Tibial artery (tissue), 4 donors: ENCODE measurements at regions not wholly inside any gene's neighbourhood (a gene's known extent, or its start where the extent isn't known, plus 50 kb on each side); places are given as distances from the start of the nearest gene placed in this dataset.
A peak's percentile ranks its signal among the peaks of the same experiment; 100 is the strongest.

Source experiments
- DNase-seq, 2 donors: peaks; one replicate each; pipeline ENCODE4 v3.0.0-alpha.2; 2019
- H3K27ac ChIP-seq, 2 donors: fragments of 200-600 bp; sonication (generic) in 1 of 2; 1 replicate in 1 of 2; 2 replicates in 1 of 2; pipeline ENCODE4 v1.5.1; 2018 to 2019; ENCODE audit warnings: mild to moderate bottlenecking in 1 of 2
- H3K27me3 ChIP-seq, 2 donors: fragments of 200-600 bp; sonication (generic) in 1 of 2; one replicate each; pipeline versions ENCODE4 v1.5.1 to v1.6.0; 2016 to 2019
- H3K36me3 ChIP-seq, 3 donors: fragments of 200-600 bp; sonication (generic) in 2 of 3; one replicate each; pipeline ENCODE4 v1.5.1; 2016 to 2019; ENCODE audit warnings: mild to moderate bottlenecking in 2 of 3
- H3K4me1 ChIP-seq, 4 donors: fragments of 200-600 bp; sonication (generic) in 2 of 4; 1 replicate in 3 of 4; 2 replicates in 1 of 4; pipeline ENCODE4 v1.5.1; 2016 to 2019
- H3K4me3 ChIP-seq, 2 donors: fragments of 200-600 bp; sonication (generic) in 1 of 2; 1 replicate in 1 of 2; 2 replicates in 1 of 2; pipeline ENCODE4 v1.5.1; 2018 to 2019; ENCODE audit warnings: mild to moderate bottlenecking in 2 of 2
- H3K9me3 ChIP-seq, 3 donors: fragments of 200-600 bp; sonication (generic) in 1 of 3; one replicate each; pipeline ENCODE4 v1.5.1; 2016 to 2019
- CTCF ChIP-seq, 2 experiments: fragments of 200-600 bp in 1 of 2; fragments of 450-650 bp in 1 of 2; IDR thresholded peaks; one replicate each; pipeline ENCODE4 v1.5.1; 2017 to 2019; ENCODE audit warnings: antibody characterized with exemption in 2 of 2, mild to moderate bottlenecking in 1 of 2, moderate library complexity in 1 of 2
- intact Hi-C: fragments of 100-400 bp; cut with DNase I; formaldehyde crosslinking; loops from one replicate; pipeline ENCODE4 v1.15.0; 2023; ENCODE audit warnings: low total_unique reads

GRCh38 chr10:3422282-3422681, 249.7 kb upstream of the PITRM1 start:
- DNase-seq = no peak
- H3K4me3 ChIP-seq = no peak overlapping the region
- peaks cover 0 to 28% (median 9%) of the 10 kb centered on the region in 4 donors for H3K4me1 ChIP-seq
- no peaks in the 10 kb centered on the region for H3K27me3 ChIP-seq
- H3K36me3 ChIP-seq = no peaks in the 10 kb centered on the region
- no peak overlapping the region for H3K27ac ChIP-seq
- no peaks in the 10 kb centered on the region for H3K9me3 ChIP-seq
- TF ChIP-seq CTCF (IDR thresholded peaks at IDR 0.05) = no peak
- intact Hi-C loops = no loop called here

- no peak overlapping the region for H3K4me3 ChIP-seq
- no peaks in the 10 kb centered on the region for H3K36me3 ChIP-seq
- H3K4me1 ChIP-seq = peaks cover 0 to 26% (median 8%) of the 10 kb centered on the region in 4 donors
- no peak overlapping the region for H3K27ac ChIP-seq
- H3K9me3 ChIP-seq = no peaks in the 10 kb centered on the region
- intact Hi-C loops = no loop called here
- no peaks in the 10 kb centered on the region for H3K27me3 ChIP-seq
- DNase-seq = no peak
- TF ChIP-seq CTCF (IDR thresholded peaks at IDR 0.05) = no peak
Observed at GRCh38 chr10:3421537-3422257, 249.1 kb upstream of the PITRM1 start.

GRCh38 chr10:3420527-3421469, 248.2 kb upstream of the PITRM1 start:
- no peak for TF ChIP-seq CTCF (IDR thresholded peaks at IDR 0.05)
- Histone ChIP-seq H3K4me1 (peaks cover 0 to 17% (median under 1%) of the 10 kb centered on the region in 4 donors), H3K9me3 (no peaks in the 10 kb centered on the region), H3K36me3 (no peaks in the 10 kb centered on the region), H3K27ac (no peak overlapping the region), H3K27me3 (no peaks in the 10 kb centered on the region), H3K4me3 (no peak overlapping the region)
- DNase-seq = no peak
- intact Hi-C loops = no loop called here

- H3K9me3 ChIP-seq = no peaks in the 10 kb centered on the region
- no peak overlapping the region for H3K4me3 ChIP-seq
- no peak for TF ChIP-seq CTCF (IDR thresholded peaks at IDR 0.05)
- DNase-seq = peak in 1 of 2 donors; percentile 33
- intact Hi-C loops = no loop called here
- no peaks in the 10 kb centered on the region for H3K27me3 ChIP-seq
- no peaks in the 10 kb centered on the region for H3K36me3 ChIP-seq
- peaks cover 0 to 14% (median 0%) of the 10 kb centered on the region in 4 donors for H3K4me1 ChIP-seq
- H3K27ac ChIP-seq = no peak overlapping the region
Observed at GRCh38 chr10:3419719-3420495, 247.3 kb upstream of the PITRM1 start.

- Histone ChIP-seq H3K27ac (peak overlapping the region in 1 of 2 donors; percentile 13), H3K27me3 (no peaks in the 10 kb centered on the region), H3K4me1 (peaks cover 0 to 14% (median 0%) of the 10 kb centered on the region in 4 donors), H3K36me3 (no peaks in the 10 kb centered on the region), H3K4me3 (no peak overlapping the region), H3K9me3 (no peaks in the 10 kb centered on the region)
- DNase-seq = no peak
- TF ChIP-seq CTCF (IDR thresholded peaks at IDR 0.05) = no peak
- intact Hi-C loops = no loop called here
Observed at GRCh38 chr10:3418926-3419325, 246.3 kb upstream of the PITRM1 start.
